HG03571 (cell line): ENCODE measurements at regions not wholly inside any gene's neighbourhood (a gene's known extent, or its start where the extent isn't known, plus 50 kb on each side); places are given as distances from the start of the nearest gene placed in this dataset.
"Not testable (repeated sequence)": the region's sequence is repeated elsewhere in the genome, so short reads cannot be mapped to it uniquely, and the experiment has no call there.

Source experiments
- ATAC-seq: cut with Tn5 transposase; IDR thresholded peaks from one replicate; pipeline ENCODE4 v1.9.1; 2021; ENCODE audit not compliant: unreplicated experiment

DNA sequence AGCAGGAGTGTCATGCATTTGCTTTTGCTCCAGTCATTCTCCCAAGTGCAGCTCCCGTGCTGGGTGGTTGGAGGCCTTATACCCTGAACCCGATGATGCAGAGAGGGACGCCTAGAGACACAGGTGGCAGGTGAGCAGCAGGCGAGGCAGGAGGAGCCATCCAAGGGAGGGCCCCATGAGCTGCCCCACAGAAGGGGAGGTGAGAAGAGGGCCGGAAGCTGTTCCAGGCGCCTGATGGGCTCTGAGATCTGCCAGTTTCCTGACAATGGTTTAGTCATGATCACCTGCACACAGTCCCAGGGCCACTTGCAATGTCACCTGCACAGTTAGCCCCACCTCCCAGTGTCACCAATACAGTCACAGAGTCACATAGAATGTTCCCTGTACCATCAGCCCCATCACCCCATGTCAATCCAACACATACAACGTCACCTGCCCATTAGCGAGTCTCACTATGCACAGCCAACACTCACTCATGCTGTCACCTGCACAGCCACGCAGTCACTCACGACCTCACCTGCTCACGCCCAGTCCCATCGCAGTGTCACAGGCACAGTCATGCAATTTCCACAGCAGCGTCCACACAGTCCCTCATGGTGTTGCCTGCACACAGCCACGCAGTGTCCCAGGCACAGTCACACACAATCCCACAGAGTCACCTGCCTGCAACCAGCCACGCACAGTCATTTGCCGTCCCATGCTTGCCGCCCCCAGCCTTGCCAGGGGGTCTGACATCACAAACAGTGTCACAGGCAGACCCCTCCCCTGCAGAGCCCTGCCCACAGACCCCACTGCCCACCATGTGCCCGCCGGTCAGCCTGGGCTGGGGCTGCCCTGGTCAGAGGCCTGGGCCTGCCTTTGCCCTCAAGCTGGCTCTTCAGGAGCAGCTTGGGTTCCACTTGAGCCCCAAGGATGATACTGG is 113.4 kb downstream of the LHX2 start:
- ATAC-seq: no peak

DNA sequence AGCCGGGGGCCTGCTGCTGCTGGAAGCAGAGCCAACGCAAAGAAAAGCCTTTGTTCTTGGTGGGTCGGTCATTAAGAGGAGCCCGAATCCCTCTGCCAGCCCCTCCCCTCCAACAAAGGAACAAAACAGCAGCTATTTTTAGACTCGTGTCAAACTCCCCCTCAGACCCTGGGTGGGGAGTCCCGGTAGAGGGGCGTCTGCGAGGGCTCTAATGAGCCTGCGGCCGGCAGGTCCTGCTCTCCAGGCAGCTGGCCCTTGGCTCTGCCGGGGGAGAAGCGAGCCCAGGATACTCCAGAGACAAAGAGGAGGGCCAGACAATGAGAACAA is 114.0 kb downstream of the LHX2 start:
- no peak for ATAC-seq

DNA sequence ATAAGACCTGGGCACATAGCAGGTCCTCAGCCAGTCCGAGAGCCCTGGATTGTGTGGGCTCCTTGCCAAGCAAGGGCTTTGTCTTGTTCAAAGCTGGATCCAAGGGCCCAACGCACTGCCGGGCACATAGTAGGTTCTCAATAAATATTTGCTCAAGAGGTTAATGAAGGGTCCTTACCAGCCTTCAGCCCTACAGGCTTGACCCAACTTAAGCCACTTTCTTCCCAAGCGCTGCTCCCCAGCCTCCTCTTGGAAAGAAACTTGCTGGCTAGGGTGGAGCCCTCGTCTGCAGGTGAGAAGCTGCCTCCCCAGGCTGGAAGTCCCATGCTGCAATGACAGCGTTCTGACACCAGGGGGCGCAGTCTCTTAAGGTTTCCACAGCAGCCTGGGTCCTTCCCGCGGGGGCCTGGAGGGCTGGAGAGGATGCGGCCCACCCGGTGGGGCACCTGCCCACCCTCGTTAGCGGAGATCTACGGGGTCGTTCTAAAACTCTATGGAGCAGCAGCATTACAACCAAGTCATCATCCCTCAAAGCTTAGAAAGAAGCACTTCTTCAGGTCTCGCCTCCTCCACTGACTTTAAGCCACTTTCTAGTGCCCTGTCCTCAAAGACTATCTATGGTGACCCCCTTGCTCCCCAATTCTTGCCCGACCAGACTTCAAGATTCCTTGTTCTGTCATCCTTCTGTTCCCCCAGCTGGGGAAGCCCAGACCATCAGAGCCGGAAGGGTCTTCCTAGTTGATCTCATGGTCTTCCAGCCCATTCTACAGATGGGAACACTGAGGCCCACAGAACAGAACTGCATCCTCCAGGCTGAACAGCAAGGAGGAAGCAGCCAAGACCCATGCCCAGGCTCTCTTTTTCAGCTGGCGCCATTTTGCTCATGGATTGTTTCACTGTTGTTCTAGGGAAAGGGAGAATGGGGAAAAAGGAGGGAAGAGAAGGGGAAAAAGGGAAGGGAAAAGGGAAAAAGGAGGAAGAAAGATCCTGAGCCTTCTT is 115.4 kb downstream of the LHX2 start:
- ATAC-seq: no peak

GRCh38 chr9:124128568-124129166 is 117.1 kb downstream of the LHX2 start:
- ATAC-seq: no peak

GRCh38 chr9:124130277-124131075 is 118.9 kb downstream of the LHX2 start:
- ATAC-seq: no peak

GRCh38 chr9:124131518-124131917 is 120.0 kb downstream of the LHX2 start:
- not testable (repeated sequence) for ATAC-seq

- no peak for ATAC-seq
Measured at GRCh38 chr9:124132671-124133147, 121.1 kb downstream of the LHX2 start.

- no peak for ATAC-seq
Measured at GRCh38 chr9:124133727-124134126, 122.2 kb downstream of the LHX2 start.

- no peak for ATAC-seq
Measured at GRCh38 chr9:124134526-124134925, 123.0 kb downstream of the LHX2 start.

- ATAC-seq: no peak
Measured at GRCh38 chr9:124135813-124136365, 121.9 kb upstream of the NEK6 start.

DNA sequence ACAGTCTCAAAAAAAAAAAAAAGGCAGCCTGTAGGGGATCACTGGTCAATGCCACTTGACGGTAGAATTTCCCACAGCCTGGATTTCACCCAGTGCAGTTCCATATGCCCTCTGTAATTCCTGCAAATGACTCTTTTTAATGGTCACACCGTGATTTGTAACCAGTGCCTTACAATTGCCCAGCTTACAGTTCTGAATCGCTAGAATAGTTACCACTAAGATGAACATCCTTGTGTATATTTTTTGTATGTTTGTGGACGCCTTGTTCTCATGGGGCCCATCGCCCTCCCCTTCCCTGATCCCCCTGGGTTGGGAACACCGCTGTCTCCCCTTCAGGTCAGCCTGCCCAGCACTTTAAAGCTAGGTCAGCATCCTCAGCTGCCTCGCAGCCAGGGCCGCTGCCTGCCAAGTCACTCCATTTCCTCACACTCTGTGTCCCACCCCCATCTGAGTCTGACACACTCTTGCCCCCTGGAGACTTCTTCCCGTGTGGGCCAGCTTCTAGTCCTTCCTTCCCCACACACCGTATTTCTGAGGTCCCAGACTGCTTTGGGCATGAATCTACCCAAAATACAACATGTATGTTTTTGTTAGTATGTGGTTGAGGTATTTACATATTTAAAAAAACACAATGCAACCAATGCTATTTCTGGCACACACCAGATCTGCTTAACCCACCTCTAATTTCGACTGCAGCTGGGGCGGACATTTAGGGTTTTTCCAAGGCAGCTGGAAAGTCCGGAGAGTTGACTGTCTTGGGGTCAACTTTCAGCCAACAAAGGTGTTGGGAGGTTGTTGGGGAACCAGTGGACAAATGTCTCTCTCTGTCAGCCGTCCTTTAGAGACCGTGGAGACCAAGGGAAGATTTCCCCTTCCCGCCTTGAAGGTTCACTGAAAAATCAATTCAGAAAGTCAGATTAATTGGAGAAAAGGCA is 120.5 kb upstream of the NEK6 start:
- ATAC-seq: peak; percentile 65

DNA sequence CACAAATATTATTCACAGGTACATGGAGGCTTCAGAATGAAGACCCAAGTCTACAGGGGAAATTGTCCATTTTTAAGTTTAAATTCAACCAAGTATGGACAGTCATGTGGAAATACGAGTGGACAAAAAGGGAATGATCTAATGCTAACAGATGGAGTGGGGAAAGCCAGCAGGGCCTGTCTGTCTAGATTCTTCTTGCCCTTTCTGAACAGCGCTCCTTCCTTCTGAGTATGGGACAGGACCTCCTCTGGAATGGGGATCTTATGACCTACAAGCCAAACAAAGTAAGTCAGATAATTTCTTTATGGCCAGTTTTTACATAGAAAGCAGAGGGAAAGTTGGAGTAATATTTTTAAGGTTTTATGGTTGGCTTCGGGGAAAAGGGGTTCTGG is 119.8 kb upstream of the NEK6 start:
- ATAC-seq: no peak

GRCh38 chr9:124139001-124139400 is 118.7 kb upstream of the NEK6 start:
- ATAC-seq: no peak

DNA sequence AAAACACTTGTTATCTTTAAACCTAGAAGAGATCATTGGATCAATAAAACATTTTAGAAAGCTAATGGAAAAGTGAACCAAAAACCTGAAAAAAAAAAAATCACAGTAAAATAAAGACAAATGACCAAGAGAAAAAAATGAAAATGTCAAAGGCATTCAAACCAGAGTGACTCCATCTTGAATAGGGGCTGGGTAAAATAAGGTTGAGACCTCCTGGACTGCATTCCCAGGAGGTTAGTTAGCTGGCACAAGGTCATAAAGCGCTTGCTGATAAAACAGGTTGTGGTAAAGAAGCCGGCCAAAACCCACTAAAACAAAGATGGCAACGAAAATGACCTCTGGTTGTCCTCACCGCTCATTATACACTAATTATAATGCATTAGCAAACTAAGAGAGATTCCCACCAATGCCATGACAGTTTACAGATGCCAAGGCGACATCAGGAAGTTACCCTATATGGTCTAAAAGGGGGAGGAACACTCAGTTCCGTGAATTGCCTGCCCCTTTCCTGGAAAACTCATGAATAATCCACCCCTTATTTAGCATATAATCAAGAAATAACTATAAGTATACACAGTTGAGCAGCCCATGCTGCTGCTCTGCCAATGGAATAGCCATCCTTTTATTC is 116.7 kb upstream of the NEK6 start:
- no peak for ATAC-seq

- ATAC-seq: not testable (repeated sequence)
Measured at GRCh38 chr9:124144561-124145123, 113.1 kb upstream of the NEK6 start.

DNA sequence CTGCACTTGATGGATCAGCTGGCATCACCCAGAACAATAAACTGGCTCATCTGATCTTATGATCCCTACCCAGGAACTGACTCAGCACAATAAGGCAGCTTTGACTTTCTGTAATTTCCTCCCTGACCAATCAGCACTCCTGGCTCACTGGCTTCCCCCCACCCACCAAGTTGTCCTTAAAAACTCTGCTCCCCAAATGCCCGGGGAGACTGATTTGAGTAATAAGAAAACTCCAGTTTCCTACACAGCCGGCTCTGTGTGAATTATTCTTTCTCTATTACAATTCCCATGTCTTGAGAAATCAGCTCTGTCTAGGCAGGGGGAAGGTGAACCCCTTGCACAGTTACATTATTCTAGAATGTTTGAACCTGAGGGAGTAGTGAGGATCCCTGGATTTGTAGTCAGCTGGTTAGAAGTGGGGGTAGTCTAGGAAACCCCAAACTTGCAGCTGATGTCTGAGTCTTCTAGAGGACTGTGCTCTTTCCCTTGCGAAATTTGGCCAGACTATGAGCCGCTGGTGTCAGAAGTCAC is 111.7 kb upstream of the NEK6 start:
- ATAC-seq: no peak

DNA sequence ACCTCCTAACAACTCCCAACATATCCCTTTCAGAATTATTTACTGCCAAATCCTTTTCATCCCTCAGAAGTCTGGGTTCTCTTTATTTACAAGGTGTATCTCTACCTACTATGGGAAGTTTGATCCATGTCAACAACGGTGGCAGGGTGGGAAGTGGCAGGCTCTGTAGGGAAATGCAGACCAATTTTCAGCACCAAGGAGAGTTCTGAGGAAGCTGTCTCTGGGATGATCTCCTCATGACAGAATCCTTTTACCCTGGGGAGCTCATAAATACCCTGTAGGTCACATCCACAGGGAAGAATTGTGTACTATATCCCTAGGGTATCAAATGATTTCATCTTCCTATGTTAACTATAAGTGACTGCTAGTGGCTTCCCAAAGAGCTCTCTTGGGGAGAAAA is 107.8 kb upstream of the NEK6 start:
- no peak for ATAC-seq

DNA sequence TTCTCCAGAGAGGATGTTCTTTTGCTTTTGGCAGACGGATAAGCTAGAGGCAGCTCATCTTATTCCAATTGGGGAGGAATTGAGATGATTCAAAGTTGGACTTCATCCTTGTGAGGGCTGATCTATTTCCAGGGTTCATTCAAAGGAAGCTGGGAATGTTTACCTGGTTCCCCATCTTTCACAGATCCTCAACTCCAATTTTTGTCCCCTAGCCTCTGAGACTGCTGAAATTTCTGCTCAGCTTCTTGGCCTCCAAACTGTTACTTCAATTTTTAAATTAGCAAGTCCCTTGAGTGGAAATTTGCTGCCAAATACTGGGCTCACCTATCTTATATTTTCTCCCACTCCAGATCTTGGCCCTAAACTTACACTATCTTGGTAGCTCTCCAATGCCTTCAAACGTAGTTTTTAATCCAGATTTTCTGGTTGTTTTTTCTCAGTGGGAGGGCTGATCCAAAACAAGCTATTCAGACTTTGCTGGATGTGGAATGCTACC is 93.9 kb upstream of the NEK6 start:
- no peak for ATAC-seq
